Renal cortex interstitium (tissue), 11 donors: ENCODE measurements at regions not wholly inside any gene's neighbourhood (a gene's known extent, or its start where the extent isn't known, plus 50 kb on each side); places are given as distances from the start of the nearest gene placed in this dataset.
A peak's percentile ranks its signal among the peaks of the same experiment; 100 is the strongest.

Experiments
- DNase-seq, 11 donors: peaks; one replicate each; pipeline ENCODE4 v3.0.0-alpha.2; 2013; ENCODE audit warnings: low read depth in 9 of 11, low spot score in 4 of 11; ENCODE audit errors: extremely low read depth in 1 of 11

- no peak for DNase-seq
These were observed 127.3 kb upstream of the ADGRL4 start for GRCh38 chr1:79133774-79134364.

- DNase-seq = no peak
These were observed 125.1 kb upstream of the ADGRL4 start for GRCh38 chr1:79131626-79132025.

- DNase-seq = no peak
These were observed 123.4 kb upstream of the ADGRL4 start for GRCh38 chr1:79129914-79130313.

DNA sequence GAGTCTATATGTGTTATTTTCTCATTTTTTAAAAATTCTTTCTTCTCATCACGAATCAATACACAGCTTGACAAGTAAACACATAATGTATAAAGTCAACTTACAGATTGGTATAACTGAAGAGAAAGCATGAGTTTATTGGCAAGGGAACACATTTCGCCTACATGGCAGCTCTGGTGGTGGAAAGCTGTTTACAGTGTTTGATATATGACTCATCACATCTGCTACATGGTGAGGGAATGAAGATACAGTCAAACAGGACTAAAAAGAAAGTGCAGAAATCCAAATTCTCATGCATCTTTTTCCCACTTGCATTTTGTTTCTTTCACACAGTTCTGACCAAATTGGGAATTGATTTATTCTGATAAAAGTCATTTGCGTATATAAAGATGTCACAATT is 122.2 kb upstream of the ADGRL4 start:
- no peak for DNase-seq

DNA sequence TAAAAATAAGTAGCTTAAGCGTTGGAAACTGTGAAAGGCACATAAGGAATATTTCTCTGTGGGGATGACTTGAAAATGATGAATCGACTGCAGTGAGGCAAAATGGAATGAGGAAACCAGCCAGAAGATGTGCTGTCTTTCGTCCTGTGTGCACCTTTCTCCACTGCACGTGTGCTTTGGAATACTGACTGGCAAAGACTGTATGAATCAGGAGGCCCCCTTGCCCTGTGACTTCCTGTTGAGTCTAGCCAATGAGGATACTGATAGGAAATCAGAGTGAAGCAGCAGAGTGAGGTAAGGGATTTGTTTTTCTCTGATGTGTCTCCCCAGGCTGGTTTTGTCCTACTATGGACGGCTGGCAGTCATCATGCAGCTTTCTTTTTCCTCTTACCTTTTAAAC is 118.2 kb upstream of the ADGRL4 start:
- no peak for DNase-seq

- no peak for DNase-seq
These were observed 116.0 kb upstream of the ADGRL4 start for GRCh38 chr1:79122521-79122920.

- DNase-seq = no peak
These were observed 110.8 kb upstream of the ADGRL4 start for GRCh38 chr1:79117376-79117775.

GRCh38 chr1:79113836-79114235 is 107.3 kb upstream of the ADGRL4 start:
- peak in 10 of 11 donors; percentile 8 to 33 (median 23) for DNase-seq

DNA sequence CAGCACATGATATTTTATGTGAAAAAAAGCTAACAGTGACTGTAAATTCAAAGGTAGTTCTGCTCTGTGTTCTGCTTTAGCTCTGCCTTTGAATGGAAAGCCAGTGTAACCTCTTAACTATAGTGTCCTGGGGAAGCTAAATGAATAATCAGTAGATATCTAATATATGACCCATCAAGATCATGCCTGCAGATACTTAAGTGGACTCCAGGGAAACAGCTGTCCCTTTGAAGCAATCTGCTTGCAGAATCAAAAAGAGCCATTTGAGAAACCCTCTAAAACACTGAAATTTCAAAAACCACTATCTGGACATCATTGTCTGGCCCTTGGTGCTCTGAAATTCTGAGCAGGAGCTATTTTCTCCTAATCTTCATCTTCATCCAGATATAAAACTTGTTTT is 104.2 kb upstream of the ADGRL4 start:
- no peak for DNase-seq

DNA sequence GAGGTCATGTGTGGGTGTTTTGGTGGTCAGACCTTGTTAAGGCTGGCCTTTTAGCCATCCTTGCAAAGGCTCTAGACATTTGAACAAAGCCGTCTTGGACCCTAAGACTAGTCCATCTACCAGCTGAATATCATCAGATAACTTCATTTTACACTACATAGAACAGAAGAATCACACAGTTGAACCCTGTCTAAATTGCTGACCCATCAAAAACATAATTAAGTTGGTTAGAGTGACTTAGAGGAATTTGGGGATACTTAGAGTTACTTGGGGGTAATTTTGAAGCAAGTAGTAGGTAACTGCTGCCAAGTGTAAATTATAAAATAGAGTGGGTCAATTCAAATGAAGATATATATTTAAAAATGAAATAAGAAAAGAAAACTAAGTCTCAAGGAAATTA is 102.9 kb upstream of the ADGRL4 start:
- DNase-seq = no peak

GRCh38 chr1:79105500-79105899 is 99.0 kb upstream of the ADGRL4 start:
- DNase-seq = no peak

DNA sequence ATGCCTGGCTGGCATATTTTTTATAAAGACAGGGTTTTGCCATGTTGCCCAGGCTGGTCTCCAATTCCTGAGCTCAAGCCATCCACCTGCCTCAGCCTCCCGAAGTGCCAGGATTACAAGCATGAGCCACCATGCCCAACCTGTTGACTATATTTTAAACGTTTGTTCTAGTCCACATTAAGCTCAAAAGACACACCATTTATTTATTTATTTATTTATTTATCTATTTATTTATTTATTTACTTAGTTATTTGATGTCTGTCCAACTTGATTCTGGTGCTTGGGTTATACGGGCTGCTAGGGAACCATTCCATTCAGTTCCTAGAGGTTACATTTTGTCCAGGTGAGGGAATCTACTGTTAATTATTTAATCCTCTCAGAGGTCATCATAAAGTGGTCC is 98.1 kb upstream of the ADGRL4 start:
- DNase-seq = no peak

DNA sequence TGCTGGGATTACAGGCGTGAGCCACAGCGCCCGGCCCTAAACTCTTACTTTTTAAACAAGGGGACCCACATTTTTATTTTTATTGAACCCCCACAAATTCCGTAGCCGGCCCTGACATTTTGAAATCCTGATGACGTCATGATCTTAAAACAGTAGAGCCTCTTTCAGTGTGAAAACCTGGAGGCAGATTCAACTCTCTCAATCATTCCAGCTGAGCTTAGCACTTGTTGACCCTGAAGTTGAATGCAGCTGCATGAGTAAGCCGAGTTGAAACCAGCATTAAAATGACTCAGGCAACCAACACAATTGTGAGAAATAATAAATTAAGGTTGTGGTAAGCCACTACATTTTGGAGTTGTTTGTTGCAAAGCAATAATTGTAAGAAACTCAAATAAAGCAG is 93.9 kb upstream of the ADGRL4 start:
- DNase-seq = no peak

GRCh38 chr1:79090985-79091384 is 84.5 kb upstream of the ADGRL4 start:
- no peak for DNase-seq

DNA sequence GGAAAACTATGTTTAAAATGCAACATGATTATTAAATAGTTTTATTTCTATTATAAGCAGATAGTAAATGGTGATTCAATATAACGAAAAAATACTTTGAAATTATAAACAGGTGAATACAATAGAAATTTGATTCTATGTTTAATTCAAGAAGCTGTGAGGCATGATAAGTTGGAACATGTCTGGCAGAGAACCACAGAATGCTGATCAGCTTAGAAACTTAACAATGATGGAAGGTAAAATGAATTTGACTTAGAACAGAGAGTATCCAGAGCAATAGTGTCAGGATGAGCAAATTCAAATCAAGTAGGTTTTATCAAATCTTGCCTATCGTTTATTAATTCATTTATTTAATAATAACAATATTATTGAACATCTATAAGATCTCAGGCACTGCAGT is 83.4 kb upstream of the ADGRL4 start:
- no peak for DNase-seq

DNA sequence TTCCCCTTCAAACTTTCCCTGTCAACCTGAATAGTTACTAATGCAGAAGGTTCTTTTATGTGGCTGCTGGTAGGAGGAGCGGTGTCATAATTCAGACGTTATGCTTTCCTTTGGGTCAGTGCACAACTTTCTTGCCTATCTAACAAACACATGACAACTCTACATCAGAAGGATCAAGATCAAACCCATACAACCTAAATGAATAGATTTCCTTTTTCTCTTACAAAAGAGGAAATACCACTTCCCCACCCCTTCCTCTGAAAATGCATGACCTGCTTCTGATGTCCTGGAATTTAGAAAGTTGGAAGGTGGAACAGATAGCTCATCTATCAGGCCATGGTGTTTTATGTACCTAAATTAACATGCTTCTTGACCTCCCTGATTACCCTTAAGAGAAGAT is 75.7 kb upstream of the ADGRL4 start:
- DNase-seq = no peak

GRCh38 chr1:79079770-79080169 is 73.2 kb upstream of the ADGRL4 start:
- DNase-seq = peak in 10 of 11 donors; percentile 13 to 68 (median 47)

GRCh38 chr1:79074975-79075374 is 68.4 kb upstream of the ADGRL4 start:
- DNase-seq = no peak

GRCh38 chr1:79069828-79070227 is 63.3 kb upstream of the ADGRL4 start:
- DNase-seq = no peak

DNA sequence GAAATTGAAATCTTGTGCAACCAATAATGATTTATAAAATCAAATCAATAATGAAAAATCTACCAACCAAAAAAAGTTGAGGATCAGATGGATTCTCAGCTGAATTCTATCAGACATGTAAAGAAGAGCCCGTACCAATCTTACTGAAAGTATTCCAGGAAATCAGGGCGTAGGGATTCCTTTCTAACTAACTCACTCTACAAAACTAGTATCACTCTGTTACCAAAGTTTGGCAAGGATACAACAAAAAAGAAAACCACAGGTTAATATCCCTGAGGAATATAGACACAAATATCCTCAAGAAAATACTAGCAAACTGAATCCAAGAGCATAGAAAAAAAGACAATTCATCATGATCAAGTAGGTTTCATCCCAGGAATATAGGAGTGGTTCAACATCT is 52.8 kb upstream of the ADGRL4 start:
- DNase-seq = no peak
